ENCODE measurements at regions not wholly inside any gene's neighbourhood (a gene's known extent, or its start where the extent isn't known, plus 50 kb on each side); places are given as distances from the start of the nearest gene placed in this dataset.

DNA sequence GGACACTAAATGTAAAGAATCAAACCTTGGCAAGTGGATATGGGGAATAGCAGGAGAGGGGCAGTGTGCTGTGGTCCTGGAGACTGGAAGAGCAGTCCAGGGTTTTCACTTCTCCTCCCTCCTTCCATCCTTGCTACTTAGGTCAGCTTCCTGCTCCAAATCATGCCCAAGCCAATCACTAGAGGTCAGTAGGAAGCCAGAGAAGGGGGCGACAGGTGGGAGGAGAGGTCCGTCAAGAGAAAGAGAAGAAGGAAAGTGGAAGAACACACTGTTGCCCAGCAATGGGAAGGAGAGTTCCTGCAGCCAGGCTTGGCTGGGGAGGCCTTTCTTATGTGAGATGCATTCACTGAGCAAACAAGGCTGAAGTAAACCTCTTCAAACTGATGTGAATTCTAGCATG lies 289.6 kb downstream of the DTWD2 start:
- TF ChIP-seq CTCF (conservative IDR thresholded peaks at IDR 0.05; ENCODE audit: low read length) (no peak), EZH2phosphoT487 (IDR thresholded peaks at IDR 0.05; ENCODE audit: borderline replicate concordance, low read depth, low read length) (no peak)
